GM19025 (cell line): ENCODE measurements at regions not wholly inside any gene's neighbourhood (a gene's known extent, or its start where the extent isn't known, plus 50 kb on each side); places are given as distances from the start of the nearest gene placed in this dataset.
"Not testable (repeated sequence)": the region's sequence is repeated elsewhere in the genome, so short reads cannot be mapped to it uniquely, and the experiment has no call there.

ENCODE experiments used
- ATAC-seq: cut with Tn5 transposase; IDR thresholded peaks from one replicate; pipeline ENCODE4 v1.9.1; 2021; ENCODE audit warnings: mild to moderate bottlenecking, low read depth, moderate library complexity; ENCODE audit not compliant: unreplicated experiment

DNA sequence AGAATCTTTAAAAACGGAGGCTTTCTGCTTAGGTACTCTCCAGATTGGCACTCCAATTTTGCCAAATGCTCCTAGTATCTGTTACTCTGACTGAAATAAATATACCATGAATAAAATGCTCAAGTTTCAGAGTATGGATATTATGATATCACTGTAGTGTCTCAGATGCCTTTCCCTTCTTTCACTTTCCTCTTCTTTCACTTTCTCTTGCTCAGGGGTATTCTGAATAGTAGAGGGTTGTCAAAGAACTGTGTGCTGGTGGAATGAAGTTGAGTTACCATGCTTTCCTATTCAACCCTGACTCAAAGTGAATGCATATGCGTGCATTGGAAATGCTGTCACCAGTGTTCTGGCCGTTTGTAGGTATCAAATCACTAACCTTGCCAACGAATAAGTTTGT, 1015.2 kb upstream of the FANCL start:
- no peak for ATAC-seq

DNA sequence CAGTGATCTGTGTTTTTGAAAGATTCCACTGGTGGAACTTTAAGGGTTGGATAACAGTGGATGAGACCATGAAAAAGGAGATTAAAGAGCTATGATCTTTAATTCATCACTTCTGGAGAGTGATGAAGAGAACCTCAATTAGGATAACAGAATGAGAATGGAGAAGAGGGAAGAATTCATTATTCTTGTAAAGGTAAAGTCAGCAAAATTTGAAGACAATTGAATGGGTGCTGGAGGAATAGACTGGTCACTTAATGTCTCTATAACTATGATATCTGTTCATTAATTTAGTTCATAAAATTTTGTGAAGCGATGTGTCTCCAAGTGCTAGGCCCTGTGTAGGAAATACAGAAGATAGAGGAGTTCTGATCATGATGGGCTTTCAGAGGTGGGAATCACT, 1013.2 kb upstream of the FANCL start:
- ATAC-seq, result no peak

DNA sequence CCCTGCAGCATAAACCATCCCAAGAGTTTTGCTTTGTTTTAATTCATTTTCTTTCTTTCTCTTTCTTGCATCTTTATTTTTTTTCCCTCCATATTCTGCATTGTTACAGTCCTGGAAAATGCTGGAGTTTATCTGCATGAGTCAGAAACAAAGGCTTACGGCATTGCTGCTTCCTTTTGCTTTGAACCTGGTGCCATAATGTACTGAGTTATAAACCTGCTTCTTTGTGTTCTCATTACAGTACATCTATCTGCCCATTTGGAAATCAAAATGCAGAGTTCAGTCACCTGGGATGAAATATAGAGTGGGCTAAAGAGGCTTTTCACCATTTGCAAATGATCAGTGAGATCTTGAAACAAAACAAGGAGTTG, 1009.2 kb upstream of the FANCL start:
- ATAC-seq, result no peak

- ATAC-seq, result no peak
Observed at GRCh38 chr2:59249441-59250306, 1008.5 kb upstream of the FANCL start.

GRCh38 chr2:59239146-59239545, 998.0 kb upstream of the FANCL start:
- no peak for ATAC-seq

GRCh38 chr2:59237311-59237710, 996.2 kb upstream of the FANCL start:
- ATAC-seq, result no peak

DNA sequence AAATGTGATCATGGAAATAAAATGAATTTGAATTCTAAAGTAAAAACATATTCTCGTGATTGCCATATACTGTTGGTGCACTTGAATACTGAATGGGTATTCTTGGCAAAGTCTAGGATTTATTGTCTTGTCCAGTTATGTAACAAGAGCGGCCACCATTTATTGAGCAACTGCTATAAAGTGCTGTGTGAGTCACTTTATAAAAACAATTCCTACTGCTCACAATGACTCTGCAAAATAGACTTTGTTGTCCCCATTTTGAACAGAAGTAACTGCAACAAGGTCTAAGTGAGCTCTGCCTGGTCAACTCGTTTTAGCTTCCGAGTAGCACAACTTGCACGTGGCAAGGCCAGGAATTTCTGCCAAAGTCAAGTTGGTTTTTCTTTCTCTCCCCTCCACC, 995.6 kb upstream of the FANCL start:
- ATAC-seq, result no peak

GRCh38 chr2:59233920-59234319, 992.8 kb upstream of the FANCL start:
- ATAC-seq, result no peak

DNA sequence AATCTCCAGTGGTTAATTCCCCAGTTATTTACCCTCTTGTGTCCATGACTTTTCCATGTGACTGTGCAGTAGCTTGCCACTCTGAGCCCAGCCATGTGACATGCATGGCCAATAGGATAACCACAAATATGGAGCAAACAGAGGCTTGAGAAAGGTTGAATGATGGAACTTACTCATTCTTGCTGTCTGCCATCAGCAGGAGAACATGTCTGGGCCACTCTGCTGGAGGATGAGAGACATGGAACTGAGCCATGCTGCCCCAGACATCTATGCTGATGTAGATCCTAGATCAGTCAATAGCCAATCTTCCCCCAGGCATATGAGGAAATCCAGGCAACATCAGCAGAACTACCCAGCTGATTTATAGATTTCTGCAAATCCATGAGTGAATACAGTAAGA, 992.3 kb upstream of the FANCL start:
- ATAC-seq, result no peak

GRCh38 chr2:59232394-59233165, 991.5 kb upstream of the FANCL start:
- ATAC-seq, result peak; percentile 85

DNA sequence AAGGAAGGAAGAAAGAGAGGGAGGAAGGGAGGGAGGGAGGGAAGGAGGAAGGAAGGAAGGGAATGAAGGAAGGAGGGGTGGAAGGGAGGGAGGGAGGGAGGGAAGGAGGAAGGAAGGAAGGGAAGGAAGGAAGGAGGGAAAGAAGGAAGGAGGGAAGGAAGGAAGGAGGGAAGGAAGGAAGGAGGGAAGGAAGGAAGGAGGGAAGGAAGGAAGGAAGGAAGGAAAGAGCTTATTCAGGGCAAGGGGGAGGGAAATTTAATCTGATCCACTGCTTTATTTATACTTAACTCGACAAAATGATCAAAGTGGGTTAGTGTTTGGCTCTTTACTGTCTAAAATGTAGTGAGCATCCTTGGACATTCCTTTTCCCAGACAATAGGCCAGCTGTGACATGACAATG, 985.2 kb upstream of the FANCL start:
- ATAC-seq, result not testable (repeated sequence)

DNA sequence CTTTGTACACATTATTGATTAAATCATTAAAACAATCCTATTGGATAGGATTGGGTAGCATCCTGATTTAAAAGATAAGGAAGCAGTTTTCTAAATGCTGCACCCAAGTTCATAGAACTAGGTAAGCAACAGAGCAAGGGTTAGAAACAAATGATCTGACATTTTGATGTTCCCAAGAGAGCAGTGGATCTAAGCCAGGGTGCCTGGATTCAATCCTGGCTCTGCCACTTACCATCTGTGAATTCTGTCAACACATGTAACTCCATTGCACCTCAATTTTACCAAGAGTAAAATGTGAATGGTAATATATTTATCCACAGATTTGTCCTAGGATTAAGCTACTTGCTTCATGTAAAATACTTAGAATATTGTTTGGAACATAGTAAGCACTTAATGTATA, 982.6 kb upstream of the FANCL start:
- no peak for ATAC-seq

GRCh38 chr2:59217360-59217759, 976.2 kb upstream of the FANCL start:
- no peak for ATAC-seq

DNA sequence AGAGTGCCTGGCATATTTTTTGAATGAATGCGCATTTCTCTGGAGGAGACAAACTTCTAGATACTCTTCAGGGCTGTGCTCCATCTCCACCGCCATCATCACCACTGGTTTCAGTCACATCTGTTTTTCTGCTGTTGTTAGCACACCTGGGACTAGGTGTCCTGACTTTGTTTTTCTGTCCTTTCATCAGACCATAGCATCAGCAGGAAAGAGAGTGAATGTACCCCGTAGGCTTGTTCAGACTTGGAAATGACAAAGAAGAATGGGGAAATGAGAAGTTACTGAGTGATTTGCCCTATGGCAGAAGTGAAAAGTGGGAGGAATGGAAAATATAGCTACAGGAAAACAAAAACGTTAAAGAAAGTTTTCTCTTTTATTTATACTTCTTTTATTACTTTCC, 965.2 kb upstream of the FANCL start:
- no peak for ATAC-seq

- ATAC-seq, result no peak
Observed at GRCh38 chr2:59204040-59204439, 962.9 kb upstream of the FANCL start.

GRCh38 chr2:59196491-59196890, 955.4 kb upstream of the FANCL start:
- no peak for ATAC-seq

- no peak for ATAC-seq
Observed at GRCh38 chr2:59195851-59196250, 954.7 kb upstream of the FANCL start.

DNA sequence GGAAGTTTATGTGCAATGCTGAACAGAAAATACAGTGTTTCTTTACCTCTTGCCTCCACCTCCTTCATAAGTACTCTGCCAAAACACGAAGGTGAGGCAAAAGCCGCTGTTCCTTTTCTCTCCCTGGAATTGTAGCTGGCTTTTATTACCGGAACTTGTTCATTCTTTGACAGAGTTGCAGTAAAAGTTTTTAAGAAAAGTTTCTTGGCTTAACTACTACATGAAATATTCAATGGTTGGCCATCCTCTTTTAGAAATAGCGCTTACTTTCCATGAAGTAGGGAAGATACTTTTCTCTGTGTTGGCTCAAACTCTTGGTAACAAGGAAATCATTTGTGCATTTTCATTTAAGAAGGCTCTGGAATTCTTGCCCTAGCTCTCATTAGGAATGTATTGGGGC, 950.7 kb upstream of the FANCL start:
- no peak for ATAC-seq

- ATAC-seq, result no peak
Observed at GRCh38 chr2:59190518-59190917, 949.4 kb upstream of the FANCL start.

DNA sequence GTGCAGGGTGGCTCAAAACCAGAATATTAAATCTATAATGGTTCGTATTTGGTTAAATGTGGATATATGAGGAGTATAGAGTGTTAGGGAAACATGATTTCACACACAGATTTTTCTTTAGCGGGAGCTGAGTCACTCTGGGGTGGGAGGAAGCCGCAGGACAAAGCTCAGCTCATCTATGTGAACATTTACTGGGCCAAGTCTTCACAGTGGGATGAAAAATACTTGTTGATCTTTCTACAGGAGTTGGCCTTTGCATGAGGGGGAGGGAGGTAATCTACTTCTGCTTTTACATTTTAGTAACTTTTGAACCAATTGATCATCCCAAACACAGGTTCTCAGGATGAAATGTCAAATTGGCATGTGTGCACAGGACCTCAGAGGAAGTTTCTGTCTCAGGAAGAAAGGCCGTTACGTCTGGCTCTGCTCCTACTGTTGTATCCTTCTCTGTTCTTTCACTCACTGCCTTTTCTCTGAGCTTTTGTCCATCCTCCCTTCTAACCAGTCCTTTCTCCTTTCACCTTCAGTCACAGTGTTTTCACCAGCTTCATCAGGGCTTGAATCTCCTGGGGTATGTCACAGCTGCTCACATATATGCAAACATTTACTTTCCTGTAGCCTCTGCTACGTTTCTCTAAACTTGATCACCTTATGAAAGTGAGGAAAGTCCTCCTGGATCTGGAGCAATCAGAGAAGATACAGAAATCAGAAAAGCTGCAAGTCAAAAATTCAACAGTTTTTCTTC, 943.3 kb upstream of the FANCL start:
- ATAC-seq, result no peak

DNA sequence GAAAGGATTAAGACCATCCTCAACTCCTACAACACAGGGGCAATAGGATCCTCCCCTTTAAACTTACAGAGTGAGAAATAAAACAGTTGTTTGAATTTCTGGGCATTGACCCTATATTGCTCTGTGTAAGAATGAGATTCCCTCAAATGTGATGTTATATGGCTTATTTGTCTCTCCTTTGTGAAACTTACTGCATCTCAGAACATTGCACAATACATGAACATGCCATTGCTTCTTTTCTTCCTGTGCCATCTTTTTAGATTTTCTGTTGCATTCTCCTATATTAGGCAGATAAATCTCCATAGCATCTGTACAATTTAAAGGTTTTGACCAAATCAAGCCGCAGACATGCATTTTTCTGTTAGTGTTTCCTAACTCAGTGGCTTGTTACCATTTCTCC, 941.9 kb upstream of the FANCL start:
- ATAC-seq, result no peak
